NOMO-1 treated with DMSO at 0.1 percent for 48 hours (cell line): ENCODE measurements at regions not wholly inside any gene's neighbourhood (a gene's known extent, or its start where the extent isn't known, plus 50 kb on each side); places are given as distances from the start of the nearest gene placed in this dataset.
"Not testable (repeated sequence)": the region's sequence is repeated elsewhere in the genome, so short reads cannot be mapped to it uniquely, and the experiment has no call there.

ENCODE experiments used
- DNase-seq: peaks from one replicate; lab custom pipeline; 2025; ENCODE audit not compliant: unreplicated experiment; lab: John Stamatoyannopoulos, UW

GRCh38 chr16:86244936-86245335 is 265.4 kb upstream of the FOXF1 start:
- DNase-seq: no peak

GRCh38 chr16:86245351-86245750 is 265.0 kb upstream of the FOXF1 start:
- no peak for DNase-seq

GRCh38 chr16:86245895-86246294 is 264.4 kb upstream of the FOXF1 start:
- no peak for DNase-seq

- DNase-seq: no peak
Observed at GRCh38 chr16:86248310-86248905, 261.9 kb upstream of the FOXF1 start.

- no peak for DNase-seq
Observed at GRCh38 chr16:86249631-86250030, 260.7 kb upstream of the FOXF1 start.

GRCh38 chr16:86251682-86252081 is 258.6 kb upstream of the FOXF1 start:
- no peak for DNase-seq

GRCh38 chr16:86252596-86252995 is 257.7 kb upstream of the FOXF1 start:
- DNase-seq: no peak

GRCh38 chr16:86255966-86256365 is 254.4 kb upstream of the FOXF1 start:
- no peak for DNase-seq

- DNase-seq: no peak
Observed at GRCh38 chr16:86256995-86257394, 253.3 kb upstream of the FOXF1 start.

- no peak for DNase-seq
Observed at GRCh38 chr16:86257546-86257945, 252.8 kb upstream of the FOXF1 start.

- DNase-seq: no peak
Observed at GRCh38 chr16:86258713-86259112, 251.6 kb upstream of the FOXF1 start.

- no peak for DNase-seq
Observed at GRCh38 chr16:86259499-86259898, 250.8 kb upstream of the FOXF1 start.

GRCh38 chr16:86261379-86261778 is 248.9 kb upstream of the FOXF1 start:
- DNase-seq: no peak

- DNase-seq: not testable (repeated sequence)
Observed at GRCh38 chr16:86267657-86268056, 242.7 kb upstream of the FOXF1 start.

GRCh38 chr16:86270696-86271095 is 239.6 kb upstream of the FOXF1 start:
- DNase-seq: no peak

- DNase-seq: no peak
Observed at GRCh38 chr16:86272744-86273143, 237.6 kb upstream of the FOXF1 start.

GRCh38 chr16:86277221-86277620 is 233.1 kb upstream of the FOXF1 start:
- DNase-seq: no peak

- not testable (repeated sequence) for DNase-seq
Observed at GRCh38 chr16:86277859-86278258, 232.5 kb upstream of the FOXF1 start.

GRCh38 chr16:86281421-86281820 is 228.9 kb upstream of the FOXF1 start:
- no peak for DNase-seq

GRCh38 chr16:86283944-86284343 is 226.4 kb upstream of the FOXF1 start:
- DNase-seq: no peak

GRCh38 chr16:86285421-86285820 is 224.9 kb upstream of the FOXF1 start:
- DNase-seq: no peak

- no peak for DNase-seq
Observed at GRCh38 chr16:86285938-86286921, 224.1 kb upstream of the FOXF1 start.
